Peyer's patch (tissue), 4 donors: ENCODE measurements at regions not wholly inside any gene's neighbourhood (a gene's known extent, or its start where the extent isn't known, plus 50 kb on each side); places are given as distances from the start of the nearest gene placed in this dataset.
A peak's percentile ranks its signal among the peaks of the same experiment; 100 is the strongest.

ENCODE experiments used
- DNase-seq, 3 donors: peaks; one replicate each; pipeline ENCODE4 v3.0.0-alpha.2; 2017 to 2019
- H3K27ac ChIP-seq, 4 donors: fragments of 200-600 bp; sonication (generic); one replicate each; pipeline ENCODE4 v1.5.1; 2016 to 2019
- H3K27me3 ChIP-seq, 2 donors: fragments of 200-600 bp; sonication (generic); one replicate each; pipeline ENCODE4 v1.5.1; 2019
- H3K36me3 ChIP-seq, 3 donors: fragments of 200-600 bp; sonication (generic); one replicate each; pipeline ENCODE4 v1.5.1; 2016 to 2019
- H3K4me1 ChIP-seq, 4 donors: fragments of 200-600 bp; sonication (generic); one replicate each; pipeline ENCODE4 v1.5.1; 2016 to 2019
- H3K4me3 ChIP-seq, 4 donors: fragments of 200-600 bp; sonication (generic); 1 replicate in 3 of 4; 2 replicates in 1 of 4; pipeline ENCODE4 v1.5.1; 2016 to 2019; ENCODE audit warnings: mild to moderate bottlenecking in 1 of 4
- H3K9me3 ChIP-seq, 4 donors: fragments of 200-600 bp; sonication (generic); one replicate each; pipeline ENCODE4 v1.5.1; 2016 to 2019; ENCODE audit warnings: mild to moderate bottlenecking in 1 of 4
- POLR2A ChIP-seq, 2 donors: fragments of 450-650 bp; IDR thresholded peaks; one replicate each; pipeline ENCODE4 v1.5.1; 2017; ENCODE audit warnings: antibody characterized with exemption in 2 of 2, mild to moderate bottlenecking in 2 of 2, moderate library complexity in 2 of 2
- TF ChIP-seq, protein P1 (sequence below), 6 experiments: fragments of 450-650 bp in 4 of 6; fragments of 200-600 bp in 2 of 6; sonication (generic) in 1 of 6; IDR thresholded peaks; one replicate each; pipeline ENCODE4 v1.5.1; 2017 to 2019; ENCODE audit warnings: antibody characterized with exemption in 6 of 6, mild to moderate bottlenecking in 3 of 6, moderate library complexity in 1 of 6

- no peak for DNase-seq
- Histone ChIP-seq H3K27ac (peak overlapping the region; percentile 73 to 94 (median 82)), H3K4me3 (peak overlapping the region; percentile 69 to 90 (median 76)), H3K4me1 (peaks cover 0 to 24% (median 0%) of the 10 kb centered on the region in 4 donors), H3K9me3 (no peaks in the 10 kb centered on the region), H3K36me3 (no peaks in the 10 kb centered on the region), H3K27me3 (no peaks in the 10 kb centered on the region)
- TF ChIP-seq, protein P1, sequence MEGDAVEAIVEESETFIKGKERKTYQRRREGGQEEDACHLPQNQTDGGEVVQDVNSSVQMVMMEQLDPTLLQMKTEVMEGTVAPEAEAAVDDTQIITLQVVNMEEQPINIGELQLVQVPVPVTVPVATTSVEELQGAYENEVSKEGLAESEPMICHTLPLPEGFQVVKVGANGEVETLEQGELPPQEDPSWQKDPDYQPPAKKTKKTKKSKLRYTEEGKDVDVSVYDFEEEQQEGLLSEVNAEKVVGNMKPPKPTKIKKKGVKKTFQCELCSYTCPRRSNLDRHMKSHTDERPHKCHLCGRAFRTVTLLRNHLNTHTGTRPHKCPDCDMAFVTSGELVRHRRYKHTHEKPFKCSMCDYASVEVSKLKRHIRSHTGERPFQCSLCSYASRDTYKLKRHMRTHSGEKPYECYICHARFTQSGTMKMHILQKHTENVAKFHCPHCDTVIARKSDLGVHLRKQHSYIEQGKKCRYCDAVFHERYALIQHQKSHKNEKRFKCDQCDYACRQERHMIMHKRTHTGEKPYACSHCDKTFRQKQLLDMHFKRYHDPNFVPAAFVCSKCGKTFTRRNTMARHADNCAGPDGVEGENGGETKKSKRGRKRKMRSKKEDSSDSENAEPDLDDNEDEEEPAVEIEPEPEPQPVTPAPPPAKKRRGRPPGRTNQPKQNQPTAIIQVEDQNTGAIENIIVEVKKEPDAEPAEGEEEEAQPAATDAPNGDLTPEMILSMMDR (IDR thresholded peaks at IDR 0.05), result no peak
- no peak for TF ChIP-seq POLR2A (IDR thresholded peaks at IDR 0.05)
Measured at GRCh38 chr14:89619596-89619995, 202.6 kb upstream of the FOXN3 start.

DNA sequence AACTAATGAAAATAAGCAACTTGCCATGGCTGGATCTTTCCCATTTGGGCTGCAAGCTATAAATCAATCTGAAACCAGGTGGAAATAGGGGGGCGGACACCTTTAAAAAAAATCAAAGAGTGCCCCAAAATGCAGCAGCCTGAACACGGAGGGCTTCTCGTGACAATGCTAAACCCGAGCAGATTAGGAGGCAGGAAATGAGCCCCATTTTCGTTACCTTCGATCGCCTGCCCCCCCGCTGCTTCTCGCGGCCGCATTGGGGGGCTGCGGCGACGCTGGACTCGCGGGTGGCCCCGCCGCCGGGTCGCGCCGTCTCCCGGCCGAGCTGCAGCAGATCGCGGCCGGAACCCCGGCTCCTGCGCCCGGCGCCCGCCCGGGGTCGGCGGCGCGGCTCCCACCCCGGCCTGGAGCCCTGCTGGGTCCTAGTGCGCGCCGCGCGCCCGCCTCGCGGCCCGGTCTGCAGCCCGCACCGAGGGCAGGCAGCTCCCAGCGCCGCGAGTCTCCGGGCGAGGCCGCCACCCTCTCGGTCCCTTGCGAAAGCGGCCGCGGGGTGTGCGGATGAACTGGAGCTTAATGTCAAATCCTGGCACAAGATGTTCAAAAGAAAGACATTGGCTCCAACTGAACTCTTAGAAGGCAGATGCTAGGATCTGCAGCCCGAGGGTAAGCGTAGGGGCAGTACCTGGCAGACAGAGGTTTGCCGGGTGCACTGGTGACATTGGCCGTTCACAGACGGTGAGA is 201.9 kb upstream of the FOXN3 start:
- H3K9me3 ChIP-seq, result no peaks in the 10 kb centered on the region
- H3K36me3 ChIP-seq, result no peaks in the 10 kb centered on the region
- H3K27me3 ChIP-seq, result no peaks in the 10 kb centered on the region
- peaks cover 0 to 23% (median 0%) of the 10 kb centered on the region in 4 donors for H3K4me1 ChIP-seq
- H3K27ac ChIP-seq, result peak overlapping the region; percentile 73 to 94 (median 82)
- TF ChIP-seq, protein P1 (IDR thresholded peaks at IDR 0.05), result peak in 4 of 6 experiments; percentile 1 to 17 (median 8)
- peak in 1 of 2 donors; percentile 45 for TF ChIP-seq POLR2A (IDR thresholded peaks at IDR 0.05)
- H3K4me3 ChIP-seq, result peak overlapping the region; percentile 69 to 90 (median 76)
- peak; percentile 62 to 85 (median 84) for DNase-seq

DNA sequence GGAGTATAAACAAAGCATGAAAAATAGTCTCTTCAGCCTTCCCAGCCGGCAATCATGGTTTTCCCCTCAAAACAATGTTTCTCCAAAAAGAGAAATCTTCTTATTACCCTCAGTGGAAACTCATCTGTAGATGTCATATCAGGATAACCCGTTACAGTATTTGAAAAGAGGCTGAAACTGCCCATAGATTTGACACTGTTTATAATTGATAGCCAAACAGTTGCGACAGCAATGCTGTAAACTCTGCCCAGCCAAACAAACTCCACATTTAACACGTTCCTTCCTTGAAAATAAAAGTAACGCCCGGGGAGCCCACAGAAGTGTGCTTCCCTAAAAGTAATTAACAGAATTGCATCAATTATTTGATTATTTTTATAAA is 201.3 kb upstream of the FOXN3 start:
- H3K36me3 ChIP-seq, result no peaks in the 10 kb centered on the region
- DNase-seq, result no peak
- H3K27me3 ChIP-seq, result no peaks in the 10 kb centered on the region
- peak overlapping the region; percentile 69 to 90 (median 76) for H3K4me3 ChIP-seq
- H3K27ac ChIP-seq, result peak overlapping the region; percentile 71 to 84 (median 77)
- H3K4me1 ChIP-seq, result peaks cover 0 to 23% (median 0%) of the 10 kb centered on the region in 4 donors
- TF ChIP-seq, protein P1 (IDR thresholded peaks at IDR 0.05), result no peak
- no peak for TF ChIP-seq POLR2A (IDR thresholded peaks at IDR 0.05)
- H3K9me3 ChIP-seq, result no peaks in the 10 kb centered on the region

- peak; percentile 54 to 69 (median 60) for DNase-seq
- peaks cover 0 to 23% (median 0%) of the 10 kb centered on the region in 4 donors for H3K4me1 ChIP-seq
Measured at GRCh38 chr14:89617481-89618329, 200.7 kb upstream of the FOXN3 start.

GRCh38 chr14:89616852-89617341 is 199.9 kb upstream of the FOXN3 start:
- Histone ChIP-seq H3K27ac (peak overlapping the region; percentile 71 to 84 (median 77)), H3K4me1 (peaks cover 0 to 23% (median 0%) of the 10 kb centered on the region in 4 donors), H3K36me3 (no peaks in the 10 kb centered on the region), H3K9me3 (no peaks in the 10 kb centered on the region), H3K27me3 (no peaks in the 10 kb centered on the region), H3K4me3 (peak overlapping the region in 3 of 4 donors; percentile 69 to 90 (median 82))
- TF ChIP-seq POLR2A (IDR thresholded peaks at IDR 0.05), result no peak
- TF ChIP-seq, protein P1 (IDR thresholded peaks at IDR 0.05), result no peak
- DNase-seq, result peak in 1 of 3 donors; percentile 41

More at GRCh38 chr14:89617481-89618329, 200.7 kb upstream of the FOXN3 start:
- Histone ChIP-seq H3K27ac (peak overlapping the region; percentile 71 to 84 (median 77)), H3K4me3 (peak overlapping the region; percentile 69 to 90 (median 76)), H3K9me3 (no peaks in the 10 kb centered on the region), H3K36me3 (no peaks in the 10 kb centered on the region), H3K27me3 (no peaks in the 10 kb centered on the region)
- TF ChIP-seq, protein P1 (IDR thresholded peaks at IDR 0.05), result no peak
- no peak for TF ChIP-seq POLR2A (IDR thresholded peaks at IDR 0.05)
